HG03159 (cell line): ENCODE measurements at regions not wholly inside any gene's neighbourhood (a gene's known extent, or its start where the extent isn't known, plus 50 kb on each side); places are given as distances from the start of the nearest gene placed in this dataset.
"Not testable (repeated sequence)": the region's sequence is repeated elsewhere in the genome, so short reads cannot be mapped to it uniquely, and the experiment has no call there.

Source experiments
- ATAC-seq: cut with Tn5 transposase; IDR thresholded peaks from one replicate; pipeline ENCODE4 v1.9.1; 2021; ENCODE audit warnings: mild to moderate bottlenecking, moderate library complexity; ENCODE audit not compliant: unreplicated experiment

DNA sequence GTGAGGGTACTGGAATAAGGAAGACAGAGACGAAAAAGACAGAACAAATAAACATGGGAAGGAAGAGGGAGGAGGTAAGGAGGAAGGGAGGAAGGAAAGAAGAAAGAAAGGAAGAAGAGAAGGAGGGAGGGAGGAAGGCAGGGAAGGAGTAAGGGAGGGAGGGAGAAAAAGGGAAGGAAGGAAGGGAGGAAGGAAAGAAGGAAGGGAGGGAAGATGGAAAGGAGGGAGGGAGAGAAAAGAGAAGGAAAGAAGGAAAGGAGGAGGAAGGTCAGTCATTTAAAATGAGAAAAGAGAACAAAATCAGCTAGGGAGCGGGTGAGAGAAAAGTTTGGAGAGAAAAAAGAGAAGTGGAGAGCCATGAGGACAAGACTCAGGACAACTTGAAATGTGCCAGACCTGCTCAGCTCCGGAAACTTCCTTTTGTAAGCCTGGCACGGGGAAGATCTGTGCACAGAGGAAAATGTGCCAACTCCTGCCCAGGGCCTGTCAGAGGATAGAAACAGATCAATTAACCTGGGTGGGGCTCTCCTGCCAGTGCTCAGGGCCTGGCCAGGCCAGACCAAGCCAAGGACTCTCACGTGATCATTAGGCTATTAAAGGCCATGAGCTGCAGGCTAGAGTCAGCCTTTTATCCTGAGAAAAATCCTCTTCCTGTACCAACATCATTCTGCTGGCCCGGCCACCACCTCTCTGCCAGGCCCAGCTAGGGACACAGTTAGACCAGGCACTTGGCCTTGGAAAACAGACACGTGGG is 50.1 kb upstream of the BCL6 start:
- no peak for ATAC-seq

GRCh38 chr3:187798126-187798525 is 52.9 kb upstream of the BCL6 start:
- ATAC-seq, result no peak

DNA sequence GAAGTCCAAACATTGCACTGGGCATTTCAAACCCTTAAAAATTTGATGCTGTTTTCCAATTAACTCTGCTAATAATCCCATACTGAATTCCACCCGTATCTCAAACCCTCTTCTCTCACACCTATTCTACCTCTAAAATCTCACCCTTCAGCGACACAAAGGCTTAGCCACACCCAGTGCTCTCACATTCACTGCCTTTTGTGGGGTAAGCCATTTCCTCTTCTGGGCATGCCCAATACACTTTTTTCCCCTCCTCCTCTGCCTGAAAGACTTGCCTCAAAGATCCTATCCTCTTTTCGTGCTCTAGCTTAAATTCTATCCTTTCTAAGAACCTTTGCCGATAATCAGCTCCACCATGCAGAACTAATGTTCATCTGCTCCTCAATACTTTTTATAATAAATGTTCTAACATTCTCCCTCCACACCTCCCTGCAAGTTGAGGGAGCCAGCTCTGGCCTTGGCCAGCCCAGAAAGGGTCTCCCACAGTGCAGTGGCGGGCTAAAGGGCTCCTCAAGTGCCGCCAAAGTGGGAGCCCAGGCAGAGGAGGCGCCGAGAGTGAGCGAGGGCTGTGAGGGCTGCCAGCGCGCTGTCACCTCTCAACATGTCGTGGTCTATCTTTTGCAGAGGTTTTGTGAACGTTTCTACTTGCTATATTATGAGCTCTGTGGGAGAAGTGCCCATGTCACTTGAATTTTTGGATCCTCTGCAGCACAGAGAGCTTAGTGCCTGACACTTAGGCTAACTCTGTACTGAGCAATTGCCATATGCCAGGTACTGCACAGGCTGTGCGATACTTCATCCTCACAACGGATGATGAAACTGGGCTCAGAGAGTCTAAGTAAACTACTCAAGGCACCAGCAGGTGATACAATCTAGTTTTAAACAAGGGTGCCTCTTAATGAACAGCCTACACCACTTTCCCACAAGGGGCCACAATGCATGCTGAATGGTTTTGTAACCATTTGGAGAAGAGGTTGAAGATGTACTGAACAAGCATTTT is 53.6 kb upstream of the BCL6 start:
- ATAC-seq, result no peak

DNA sequence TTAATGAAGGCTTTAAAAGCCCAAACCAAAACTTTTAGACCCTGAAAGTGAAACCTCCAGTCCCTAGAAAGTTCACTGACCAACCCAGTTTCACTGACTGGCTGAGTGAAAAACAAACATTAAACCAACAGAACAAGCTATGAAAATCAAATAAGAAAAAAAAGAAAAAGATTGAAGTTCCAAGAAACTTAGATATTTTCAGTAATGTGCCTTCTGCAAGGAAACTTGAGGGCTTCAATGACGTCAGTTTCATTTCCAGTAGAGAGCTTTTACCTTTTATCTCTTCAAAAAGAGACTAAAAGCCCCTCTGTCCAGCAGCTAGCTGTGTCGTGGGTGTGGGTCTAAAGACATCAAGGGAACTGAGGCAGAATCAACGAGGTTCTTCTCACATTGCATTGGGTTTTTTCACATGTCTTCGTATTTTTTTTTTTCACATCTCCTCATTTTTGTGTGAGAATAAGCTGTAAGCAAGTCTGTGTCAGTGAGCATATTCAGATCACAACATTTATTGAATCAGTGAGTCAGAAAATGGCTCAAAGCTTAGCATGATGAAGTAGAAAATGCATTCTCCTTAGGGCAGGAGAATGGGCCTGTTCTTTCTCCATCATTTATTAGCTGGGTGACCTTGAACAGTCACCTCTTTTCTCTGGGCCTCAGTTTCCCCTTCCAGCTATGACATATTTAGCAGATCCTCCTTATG is 54.8 kb upstream of the BCL6 start:
- peak; percentile 48 for ATAC-seq

DNA sequence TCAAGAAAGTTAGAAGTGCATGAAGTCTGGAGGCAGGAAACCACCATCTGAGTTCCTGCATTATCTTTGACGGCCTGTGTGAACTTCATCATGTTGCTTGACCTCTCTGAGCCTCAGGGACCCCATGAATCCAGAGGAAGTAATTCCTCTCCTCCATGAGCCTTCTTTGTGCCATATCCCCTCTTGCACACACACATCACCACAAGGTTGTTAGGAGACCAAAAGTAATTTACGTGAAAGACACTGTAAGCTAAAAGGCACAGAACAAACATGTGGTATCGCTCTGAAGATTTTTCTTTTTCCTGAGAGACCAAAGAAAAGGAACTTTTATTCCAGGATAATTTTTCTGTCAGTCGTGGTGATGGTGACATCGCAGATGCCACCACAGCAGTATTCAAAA is 55.9 kb upstream of the BCL6 start:
- no peak for ATAC-seq

- ATAC-seq, result no peak
Measured at GRCh38 chr3:187802203-187802927, 57.1 kb upstream of the BCL6 start.

DNA sequence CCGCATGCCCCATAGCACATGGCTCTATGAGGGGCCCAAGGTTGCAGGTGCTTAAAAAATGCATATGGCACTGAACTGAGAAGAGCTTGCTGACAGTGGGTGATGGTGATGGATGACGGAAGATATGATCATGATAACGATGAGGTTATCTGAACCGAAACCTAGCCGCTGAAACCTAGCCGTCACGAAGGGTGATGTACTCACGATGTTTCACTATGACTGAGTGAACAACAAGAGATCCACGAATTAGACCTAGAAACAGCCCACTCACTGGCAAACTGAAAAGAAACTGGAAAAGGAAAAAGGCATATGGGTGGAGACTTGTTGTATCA is 57.6 kb upstream of the BCL6 start:
- ATAC-seq, result peak; percentile 92

DNA sequence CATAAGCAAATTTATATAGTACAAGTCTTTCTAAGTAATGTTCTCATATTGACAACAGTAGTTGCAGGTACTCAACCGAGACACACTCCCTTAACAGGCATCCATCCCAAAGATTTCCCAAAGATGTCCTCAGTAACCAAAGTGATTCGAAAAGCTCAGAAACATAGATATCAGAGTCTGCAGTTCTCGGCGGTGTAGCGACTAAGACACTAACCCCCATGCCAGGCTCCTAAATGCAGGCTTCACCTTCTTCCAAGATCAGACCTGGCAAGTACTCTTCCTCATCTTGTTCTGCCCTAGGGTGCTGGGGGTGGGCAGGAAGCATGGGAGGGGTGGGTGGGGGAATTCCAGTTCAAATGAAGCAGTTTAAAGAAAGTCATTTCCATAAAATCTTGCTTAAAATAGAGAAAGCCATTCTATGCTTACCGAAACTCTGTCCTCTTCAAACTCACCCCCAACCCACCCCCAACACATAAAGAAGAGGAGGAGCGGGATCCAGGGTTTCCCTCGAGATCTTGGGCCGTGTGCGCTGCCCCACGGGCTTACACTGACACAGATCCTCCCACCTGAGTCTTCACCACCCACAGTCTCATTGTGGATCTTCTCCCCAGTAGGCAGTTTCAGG is 59.0 kb upstream of the BCL6 start:
- ATAC-seq, result no peak

- ATAC-seq, result no peak
Measured at GRCh38 chr3:187804745-187805121, 59.5 kb upstream of the BCL6 start.

GRCh38 chr3:187805774-187806173 is 60.5 kb upstream of the BCL6 start:
- no peak for ATAC-seq

GRCh38 chr3:187807086-187807862 is 62.0 kb upstream of the BCL6 start:
- ATAC-seq, result no peak

DNA sequence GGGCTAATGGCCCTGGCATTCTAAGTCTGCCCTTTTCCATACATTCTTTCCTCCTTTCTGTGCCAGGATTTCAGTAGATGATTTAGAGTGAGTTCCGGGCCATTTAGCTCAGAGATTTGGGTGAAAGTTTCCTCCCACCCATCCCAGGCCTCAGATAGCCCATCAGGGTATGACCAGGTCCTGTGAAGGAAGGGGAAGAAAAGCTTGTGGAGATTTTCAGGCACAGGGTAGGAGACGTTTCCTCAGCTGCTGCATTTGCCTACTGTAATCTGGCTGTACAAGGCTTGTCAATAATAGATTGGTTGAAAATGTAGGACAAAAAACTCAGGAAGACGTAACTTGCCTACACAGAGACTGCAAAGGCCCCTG is 63.2 kb upstream of the BCL6 start:
- ATAC-seq, result no peak

DNA sequence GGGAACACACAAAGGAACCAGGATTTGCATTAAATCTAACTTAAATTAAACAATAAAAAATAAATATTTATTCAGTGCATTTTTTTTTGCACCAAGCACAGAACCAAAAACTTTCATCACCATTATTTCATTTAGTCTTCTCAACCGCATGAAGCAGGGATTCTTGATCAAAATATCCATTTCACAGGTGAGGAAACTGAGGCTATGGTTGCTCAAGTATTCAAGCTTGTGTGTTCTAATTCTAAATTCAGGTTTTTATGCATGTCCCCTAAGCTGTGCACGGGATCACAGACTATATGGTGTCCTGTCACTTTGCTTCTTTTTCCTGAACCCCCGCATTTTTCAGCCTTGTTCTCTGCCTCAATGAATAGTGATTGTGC is 64.3 kb upstream of the BCL6 start:
- ATAC-seq, result no peak

DNA sequence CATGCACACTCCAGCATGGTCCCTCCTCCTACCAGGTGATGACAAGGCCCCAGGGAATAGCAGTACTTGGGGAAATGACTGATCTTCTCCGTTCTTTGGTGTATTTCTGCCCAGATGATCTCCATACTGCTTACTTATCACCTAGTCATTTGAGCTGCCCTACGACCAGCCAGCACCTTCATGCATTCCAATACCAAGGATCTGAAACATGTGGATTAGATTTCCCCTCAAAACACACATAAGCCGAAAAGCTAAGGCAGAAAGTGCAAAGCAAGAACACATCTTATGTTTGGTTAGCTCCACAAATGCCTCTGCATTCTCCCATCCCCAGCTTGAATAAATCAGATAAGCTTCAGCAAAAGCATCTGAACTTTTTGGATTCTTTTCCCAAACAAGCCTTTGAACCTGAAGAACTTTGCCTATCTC is 64.8 kb upstream of the BCL6 start:
- ATAC-seq, result no peak

DNA sequence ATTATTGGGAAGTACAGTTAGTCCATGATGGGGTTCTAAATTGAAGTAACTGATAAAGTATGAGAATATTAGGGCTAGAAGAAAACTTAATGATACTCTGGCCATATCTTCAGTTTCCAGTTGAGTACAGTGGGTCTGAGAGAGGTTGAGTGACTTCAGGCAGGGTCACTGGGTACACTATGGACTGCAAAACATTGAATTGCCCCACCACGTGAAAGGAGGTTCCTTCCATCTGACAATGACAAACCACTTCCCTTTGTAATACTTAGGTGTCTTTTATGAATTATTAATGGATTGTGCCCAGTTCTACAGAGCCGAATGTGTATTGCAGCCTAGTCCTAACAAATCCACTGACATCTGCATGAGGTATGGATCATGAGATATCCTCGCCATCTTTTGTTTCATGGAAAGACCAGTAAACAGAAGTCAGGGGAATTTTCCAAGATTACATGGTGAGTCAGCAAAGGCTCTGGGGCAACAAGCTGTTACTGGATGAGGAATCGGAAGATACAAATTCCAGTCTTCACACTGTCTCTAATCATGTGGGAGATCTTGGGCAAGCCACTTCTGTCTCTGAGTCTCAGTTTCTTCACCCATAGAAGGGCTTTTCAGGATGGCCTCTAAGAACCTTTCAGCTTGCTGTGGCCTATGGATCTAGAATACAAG is 66.5 kb upstream of the BCL6 start:
- no peak for ATAC-seq

- no peak for ATAC-seq
Measured at GRCh38 chr3:187812496-187812895, 67.2 kb upstream of the BCL6 start.

GRCh38 chr3:187813198-187813597 is 67.9 kb upstream of the BCL6 start:
- no peak for ATAC-seq

GRCh38 chr3:187817766-187818165 is 72.5 kb upstream of the BCL6 start:
- not testable (repeated sequence) for ATAC-seq

GRCh38 chr3:187821616-187822317 is 76.5 kb upstream of the BCL6 start:
- ATAC-seq, result no peak
